Frontal cortex (tissue), 3 donors: ENCODE measurements at regions not wholly inside any gene's neighbourhood (a gene's known extent, or its start where the extent isn't known, plus 50 kb on each side); places are given as distances from the start of the nearest gene placed in this dataset.

ENCODE experiments used
- DNase-seq, 2 donors: peaks; one replicate each; pipeline ENCODE4 v3.0.0; 2012; ENCODE audit warnings: low spot score in 2 of 2
- FAIRE-seq: peaks from 2 replicates; lab custom pipeline; 2012; peaks lifted over from hg19 to GRCh38; lab: Jason Lieb, UNC
- donor health status: control.
- donor health status: control.
- donor health status: control.

- DNase-seq (no peak), FAIRE-seq (no peak)
Measured at GRCh38 chr14:56952766-56953473, 142.6 kb upstream of the OTX2 start.

- DNase-seq (no peak), FAIRE-seq (no peak)
Measured at GRCh38 chr14:56949828-56950227, 139.5 kb upstream of the OTX2 start.

- FAIRE-seq (no peak), DNase-seq (no peak)
Measured at GRCh38 chr14:56945291-56945690, 135.0 kb upstream of the OTX2 start.

- FAIRE-seq: no peak
Measured at GRCh38 chr14:56944397-56944796, 134.1 kb upstream of the OTX2 start.

GRCh38 chr14:56933446-56933845, 123.2 kb upstream of the OTX2 start:
- FAIRE-seq (no peak), DNase-seq (no peak)

More at GRCh38 chr14:56944397-56944796, 134.1 kb upstream of the OTX2 start:
- no peak for DNase-seq

- no peak for DNase-seq
- no peak for FAIRE-seq
Measured at GRCh38 chr14:56918849-56919574, 108.7 kb upstream of the OTX2 start.

GRCh38 chr14:56905282-56905681, 95.0 kb upstream of the OTX2 start:
- DNase-seq (no peak), FAIRE-seq (no peak)

- DNase-seq: no peak
- FAIRE-seq: no peak
Measured at GRCh38 chr14:56903304-56903969, 93.2 kb upstream of the OTX2 start.

GRCh38 chr14:56902385-56902784, 92.1 kb upstream of the OTX2 start:
- DNase-seq (no peak), FAIRE-seq (no peak)

GRCh38 chr14:56900726-56901125, 90.4 kb upstream of the OTX2 start:
- DNase-seq (no peak), FAIRE-seq (no peak)

- no peak for FAIRE-seq
- DNase-seq: no peak
Measured at GRCh38 chr14:56899829-56900228, 89.5 kb upstream of the OTX2 start.

GRCh38 chr14:56896922-56897321, 86.6 kb upstream of the OTX2 start:
- DNase-seq (peak in 1 of 2 donors; percentile 7), FAIRE-seq (no peak)

GRCh38 chr14:56896231-56896630, 86.0 kb upstream of the OTX2 start:
- DNase-seq: no peak
- FAIRE-seq: no peak

GRCh38 chr14:56895154-56895553, 84.9 kb upstream of the OTX2 start:
- FAIRE-seq (no peak), DNase-seq (no peak)

GRCh38 chr14:56894591-56894991, 84.3 kb upstream of the OTX2 start:
- DNase-seq (no peak), FAIRE-seq (no peak)

GRCh38 chr14:56892959-56893358, 82.7 kb upstream of the OTX2 start:
- no peak for FAIRE-seq

GRCh38 chr14:56891226-56891625, 80.9 kb upstream of the OTX2 start:
- no peak for FAIRE-seq
- DNase-seq: no peak

More at GRCh38 chr14:56892959-56893358, 82.7 kb upstream of the OTX2 start:
- DNase-seq: no peak

GRCh38 chr14:56889705-56890104, 79.4 kb upstream of the OTX2 start:
- DNase-seq (no peak), FAIRE-seq (no peak)

GRCh38 chr14:56888274-56888673, 78.0 kb upstream of the OTX2 start:
- FAIRE-seq (no peak), DNase-seq (no peak)

- DNase-seq: no peak
- FAIRE-seq: no peak
Measured at GRCh38 chr14:56887216-56887615, 76.9 kb upstream of the OTX2 start.

- DNase-seq: no peak
- no peak for FAIRE-seq
Measured at GRCh38 chr14:56886471-56887062, 76.3 kb upstream of the OTX2 start.
